8988T (cell line): ENCODE measurements at regions not wholly inside any gene's neighbourhood (a gene's known extent, or its start where the extent isn't known, plus 50 kb on each side); places are given as distances from the start of the nearest gene placed in this dataset.
"Not testable (repeated sequence)": the region's sequence is repeated elsewhere in the genome, so short reads cannot be mapped to it uniquely, and the experiment has no call there.

ENCODE experiments used
- DNase-seq: peaks from one replicate; pipeline ENCODE4 v3.0.0; 2011

- no peak for DNase-seq
These were observed 130.0 kb upstream of the TCF21 start for GRCh38 chr6:133758815-133759335.

GRCh38 chr6:133759524-133759923 is 129.4 kb upstream of the TCF21 start:
- no peak for DNase-seq

GRCh38 chr6:133761706-133762105 is 127.2 kb upstream of the TCF21 start:
- no peak for DNase-seq

GRCh38 chr6:133764008-133764753 is 124.7 kb upstream of the TCF21 start:
- no peak for DNase-seq

GRCh38 chr6:133764754-133765208 is 124.1 kb upstream of the TCF21 start:
- no peak for DNase-seq

- DNase-seq: no peak
These were observed 121.4 kb upstream of the TCF21 start for GRCh38 chr6:133767357-133767970.

- no peak for DNase-seq
These were observed 120.1 kb upstream of the TCF21 start for GRCh38 chr6:133768656-133769295.

- no peak for DNase-seq
These were observed 119.5 kb upstream of the TCF21 start for GRCh38 chr6:133769463-133769862.

- DNase-seq: no peak
These were observed 116.3 kb upstream of the TCF21 start for GRCh38 chr6:133772567-133772966.

GRCh38 chr6:133773776-133774175 is 115.1 kb upstream of the TCF21 start:
- DNase-seq: no peak

GRCh38 chr6:133774356-133774755 is 114.6 kb upstream of the TCF21 start:
- no peak for DNase-seq

GRCh38 chr6:133778414-133779130 is 110.3 kb upstream of the TCF21 start:
- no peak for DNase-seq

- no peak for DNase-seq
These were observed 108.8 kb upstream of the TCF21 start for GRCh38 chr6:133779916-133780695.

GRCh38 chr6:133786016-133786415 is 102.9 kb upstream of the TCF21 start:
- DNase-seq: no peak

GRCh38 chr6:133787122-133787521 is 101.8 kb upstream of the TCF21 start:
- no peak for DNase-seq

- no peak for DNase-seq
These were observed 100.9 kb upstream of the TCF21 start for GRCh38 chr6:133787859-133788505.

GRCh38 chr6:133788556-133788955 is 100.4 kb upstream of the TCF21 start:
- DNase-seq: no peak

GRCh38 chr6:133789449-133789848 is 99.5 kb upstream of the TCF21 start:
- DNase-seq: not testable (repeated sequence)

- DNase-seq: not testable (repeated sequence)
These were observed 98.2 kb upstream of the TCF21 start for GRCh38 chr6:133790756-133791155.

GRCh38 chr6:133795051-133795450 is 93.9 kb upstream of the TCF21 start:
- not testable (repeated sequence) for DNase-seq

GRCh38 chr6:133796235-133796634 is 92.7 kb upstream of the TCF21 start:
- no peak for DNase-seq

GRCh38 chr6:133799043-133799442 is 89.9 kb upstream of the TCF21 start:
- DNase-seq: no peak
